ENCODE measurements at regions not wholly inside any gene's neighbourhood (a gene's known extent, or its start where the extent isn't known, plus 50 kb on each side); places are given as distances from the start of the nearest gene placed in this dataset.
"Not testable (repeated sequence)": the region's sequence is repeated elsewhere in the genome, so short reads cannot be mapped to it uniquely, and the experiment has no call there.

DNA sequence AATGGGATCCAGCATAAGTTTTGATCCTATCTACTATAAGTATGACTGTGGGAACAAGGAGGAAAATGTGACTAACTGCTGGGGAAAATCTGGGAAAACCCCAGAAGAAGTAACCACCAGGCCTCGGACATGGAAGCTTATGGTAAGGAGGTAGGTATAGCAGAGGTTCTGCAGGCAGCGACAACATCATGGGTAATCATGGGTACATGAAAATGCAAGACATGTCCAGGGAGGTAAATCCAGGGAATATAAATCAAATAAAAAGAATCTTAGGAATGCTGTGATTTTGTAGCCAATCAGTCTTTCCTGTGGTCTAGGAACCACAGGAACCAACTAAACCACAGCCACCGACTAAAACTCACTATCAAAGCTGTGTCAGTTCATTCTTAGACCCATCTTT is 168.3 kb upstream of the NPY start:
- H3K79me2 ChIP-seq (ENCODE audit: insufficient read depth, low read length), result no peaks in the 10 kb centered on the region
- TF ChIP-seq, protein P1, sequence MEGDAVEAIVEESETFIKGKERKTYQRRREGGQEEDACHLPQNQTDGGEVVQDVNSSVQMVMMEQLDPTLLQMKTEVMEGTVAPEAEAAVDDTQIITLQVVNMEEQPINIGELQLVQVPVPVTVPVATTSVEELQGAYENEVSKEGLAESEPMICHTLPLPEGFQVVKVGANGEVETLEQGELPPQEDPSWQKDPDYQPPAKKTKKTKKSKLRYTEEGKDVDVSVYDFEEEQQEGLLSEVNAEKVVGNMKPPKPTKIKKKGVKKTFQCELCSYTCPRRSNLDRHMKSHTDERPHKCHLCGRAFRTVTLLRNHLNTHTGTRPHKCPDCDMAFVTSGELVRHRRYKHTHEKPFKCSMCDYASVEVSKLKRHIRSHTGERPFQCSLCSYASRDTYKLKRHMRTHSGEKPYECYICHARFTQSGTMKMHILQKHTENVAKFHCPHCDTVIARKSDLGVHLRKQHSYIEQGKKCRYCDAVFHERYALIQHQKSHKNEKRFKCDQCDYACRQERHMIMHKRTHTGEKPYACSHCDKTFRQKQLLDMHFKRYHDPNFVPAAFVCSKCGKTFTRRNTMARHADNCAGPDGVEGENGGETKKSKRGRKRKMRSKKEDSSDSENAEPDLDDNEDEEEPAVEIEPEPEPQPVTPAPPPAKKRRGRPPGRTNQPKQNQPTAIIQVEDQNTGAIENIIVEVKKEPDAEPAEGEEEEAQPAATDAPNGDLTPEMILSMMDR (IDR thresholded peaks at IDR 0.05), result no peak
- H2AFZ ChIP-seq (ENCODE audit: insufficient read depth, low read depth, low read length, poor library complexity, severe bottlenecking), result no peak overlapping the region
- H3K27ac Mint-ChIP-seq, result no peak overlapping the region
- H3K27me3 ChIP-seq (ENCODE audit: control insufficient read depth in 2 of 2, insufficient read depth in 2 of 2, low read length in 2 of 2), result no peaks in the 10 kb centered on the region
- no CpG with 5 or more reads among the region's 3 CpGs for WGBS (ENCODE audit: insufficient coverage)
- H4K20me1 ChIP-seq (ENCODE audit: insufficient read depth, low read length), result no peaks in the 10 kb centered on the region
- H3K27ac ChIP-seq (ENCODE audit: low read depth in 1 of 2, low read length in 2 of 2), result no peak overlapping the region
- H3K4me2 ChIP-seq (replicated peaks; ENCODE audit: extremely low read depth, low read length, poor library complexity, severe bottlenecking), result no peak overlapping the region
- H3K4me1 Mint-ChIP-seq, result no peaks in the 10 kb centered on the region
- no peaks in the 10 kb centered on the region for H3K36me3 Mint-ChIP-seq
- no peak overlapping the region for H3K4me3 Mint-ChIP-seq
- peaks cover 0 to 3% (median 1%) of the 10 kb centered on the region in 7 donors for H3K9me3 Mint-ChIP-seq
- intact Hi-C loops (cut with micrococcal nuclease), result no loop called here
- no peak overlapping the region for H3K4me3 ChIP-seq (replicated peaks in 1 of 3; ENCODE audit: low read depth in 2 of 3, low read length in 3 of 3)
- no peaks in the 10 kb centered on the region for H3K36me3 ChIP-seq (replicated peaks in 1 of 2; ENCODE audit: control insufficient read depth in 1 of 2, insufficient read depth in 2 of 2, low read length in 2 of 2)
- H3K4me1 ChIP-seq (ENCODE audit: control insufficient read depth in 1 of 2, insufficient read depth in 2 of 2, low read length in 2 of 2), result no peaks in the 10 kb centered on the region
- DNase-seq, result no peak
- H3K9me3 ChIP-seq (replicated peaks in 1 of 2; ENCODE audit: control insufficient read depth in 1 of 2, insufficient read depth in 1 of 2, low read length in 2 of 2), result no peaks in the 10 kb centered on the region
- H3K27me3 Mint-ChIP-seq (ENCODE audit: low read depth in 3 of 3), result peaks cover 0 to 3% (median 3%) of the 10 kb centered on the region in 3 donors
- H3K9ac ChIP-seq (ENCODE audit: insufficient read depth, low read length, poor library complexity, severe bottlenecking), result no peak overlapping the region

DNA sequence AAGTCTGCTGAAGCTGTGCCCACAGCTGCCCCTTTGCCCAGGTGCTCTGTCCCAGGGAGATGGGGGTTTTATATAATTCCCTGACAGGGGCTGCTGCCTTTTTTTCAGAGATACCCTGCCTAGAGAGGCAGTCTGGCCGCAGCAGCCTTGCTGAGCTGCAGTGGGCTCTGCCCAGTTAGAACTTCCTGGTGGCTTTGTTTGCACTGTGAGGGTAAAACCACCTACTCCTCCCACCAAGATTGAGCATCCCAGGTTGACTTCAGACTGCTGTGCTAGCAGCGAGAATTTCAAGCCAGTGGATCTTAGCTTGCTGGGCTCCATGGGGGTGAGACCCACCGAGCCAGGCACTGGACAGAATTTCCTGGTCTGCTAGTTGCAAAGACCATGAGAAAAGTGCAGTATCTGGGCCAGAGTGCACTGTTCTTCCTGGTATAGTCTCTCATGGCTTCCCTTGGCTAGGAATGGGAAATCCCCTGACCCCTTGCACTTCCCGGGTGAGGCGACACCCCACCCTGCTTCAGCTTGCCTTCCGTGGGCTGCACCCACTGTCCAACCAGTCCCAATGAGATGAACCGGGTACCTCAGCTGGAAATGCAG is 166.0 kb upstream of the NPY start:
- H3K27ac Mint-ChIP-seq; H3K4me1 ChIP-seq (ENCODE audit: control insufficient read depth in 1 of 2, insufficient read depth in 2 of 2, low read length in 2 of 2); H3K4me3 Mint-ChIP-seq; H3K9me3 Mint-ChIP-seq; H3K27me3 ChIP-seq (ENCODE audit: control insufficient read depth in 2 of 2, insufficient read depth in 2 of 2, low read length in 2 of 2); H3K4me1 Mint-ChIP-seq; H3K36me3 Mint-ChIP-seq; H4K20me1 ChIP-seq (ENCODE audit: insufficient read depth, low read length); DNase-seq; H3K27ac ChIP-seq (ENCODE audit: low read depth in 1 of 2, low read length in 2 of 2); H3K4me3 ChIP-seq (replicated peaks in 1 of 3; ENCODE audit: low read depth in 2 of 3, low read length in 3 of 3); H3K9ac ChIP-seq (ENCODE audit: insufficient read depth, low read length, poor library complexity, severe bottlenecking); H2AFZ ChIP-seq (ENCODE audit: insufficient read depth, low read depth, low read length, poor library complexity, severe bottlenecking); H3K79me2 ChIP-seq (ENCODE audit: insufficient read depth, low read length); H3K27me3 Mint-ChIP-seq (ENCODE audit: low read depth in 3 of 3); intact Hi-C loops (cut with micrococcal nuclease); H3K9me3 ChIP-seq (replicated peaks in 1 of 2; ENCODE audit: control insufficient read depth in 1 of 2, insufficient read depth in 1 of 2, low read length in 2 of 2); H3K36me3 ChIP-seq (replicated peaks in 1 of 2; ENCODE audit: control insufficient read depth in 1 of 2, insufficient read depth in 2 of 2, low read length in 2 of 2); H3K4me2 ChIP-seq (replicated peaks; ENCODE audit: extremely low read depth, low read length, poor library complexity, severe bottlenecking): not testable (repeated sequence)
- WGBS (ENCODE audit: insufficient coverage), result 96% methylated on average over 7 of the region's 7 CpGs
